Type B pancreatic cell (in vitro differentiated cells): ENCODE measurements at regions not wholly inside any gene's neighbourhood (a gene's known extent, or its start where the extent isn't known, plus 50 kb on each side); places are given as distances from the start of the nearest gene placed in this dataset.
A peak's percentile ranks its signal among the peaks of the same experiment; 100 is the strongest.

Experiments used
- DNase-seq: peaks from one replicate; pipeline ENCODE4 v3.0.0; 2021; ENCODE audit warnings: mixed read lengths; ENCODE audit not compliant: unreplicated experiment; ENCODE audit errors: extremely low spot score
- H3K27ac Mint-ChIP-seq: 2 replicates; pipeline ENCODE4 v1.8.0; 2021; ENCODE audit warnings: mild to moderate bottlenecking, mixed read lengths
- H3K27me3 Mint-ChIP-seq: 2 replicates; pipeline ENCODE4 v1.8.0; 2021; ENCODE audit warnings: mixed read lengths
- H3K36me3 Mint-ChIP-seq: 2 replicates; pipeline ENCODE4 v1.8.0; 2021; ENCODE audit warnings: mixed read lengths
- H3K4me1 Mint-ChIP-seq: one replicate; pipeline ENCODE4 v1.8.0; 2021; ENCODE audit warnings: mixed read lengths; ENCODE audit not compliant: unreplicated experiment
- H3K4me3 Mint-ChIP-seq: 2 replicates; pipeline ENCODE4 v1.8.0; 2021; ENCODE audit warnings: mild to moderate bottlenecking, mixed read lengths
- H3K9me3 Mint-ChIP-seq: 2 replicates; pipeline ENCODE4 v1.8.0; 2021; ENCODE audit warnings: mixed read lengths
- CTCF ChIP-seq: fragments of 200-600 bp; sonication (generic); conservative IDR thresholded peaks from 2 replicates; pipeline ENCODE4 v1.5.0; 2021; ENCODE audit warnings: antibody characterized with exemption, mild to moderate bottlenecking

- H3K27ac Mint-ChIP-seq, result no peak overlapping the region
- no peak overlapping the region for H3K4me3 Mint-ChIP-seq
- no peaks in the 10 kb centered on the region for H3K9me3 Mint-ChIP-seq
- no peak for DNase-seq
- no peak for TF ChIP-seq CTCF
- H3K4me1 Mint-ChIP-seq, result peaks cover 9% of the 10 kb centered on the region
- no peaks in the 10 kb centered on the region for H3K36me3 Mint-ChIP-seq
- H3K27me3 Mint-ChIP-seq, result no peaks in the 10 kb centered on the region
Measured at GRCh38 chr3:73773233-73773632, 148.5 kb upstream of the PDZRN3 start.

GRCh38 chr3:73772076-73772886, 147.5 kb upstream of the PDZRN3 start:
- H3K27ac Mint-ChIP-seq, result no peak overlapping the region

GRCh38 chr3:73768524-73769308, 144.0 kb upstream of the PDZRN3 start:
- Mint-ChIP-seq H3K27ac (no peak overlapping the region), H3K36me3 (no peaks in the 10 kb centered on the region), H3K4me1 (peaks cover 27% of the 10 kb centered on the region), H3K4me3 (no peak overlapping the region), H3K9me3 (no peaks in the 10 kb centered on the region), H3K27me3 (no peaks in the 10 kb centered on the region)
- no peak for DNase-seq
- no peak for TF ChIP-seq CTCF

More at GRCh38 chr3:73772076-73772886, 147.5 kb upstream of the PDZRN3 start:
- no peaks in the 10 kb centered on the region for H3K9me3 Mint-ChIP-seq
- no peaks in the 10 kb centered on the region for H3K27me3 Mint-ChIP-seq
- no peak for DNase-seq
- no peaks in the 10 kb centered on the region for H3K36me3 Mint-ChIP-seq
- no peak for TF ChIP-seq CTCF
- H3K4me1 Mint-ChIP-seq, result peaks cover 13% of the 10 kb centered on the region
- H3K4me3 Mint-ChIP-seq, result no peak overlapping the region

- DNase-seq, result no peak
- Mint-ChIP-seq H3K4me3 (peak overlapping the region; percentile 2), H3K27ac (peak overlapping the region; percentile 23), H3K9me3 (no peaks in the 10 kb centered on the region), H3K27me3 (no peaks in the 10 kb centered on the region), H3K4me1 (peaks cover 22% of the 10 kb centered on the region), H3K36me3 (no peaks in the 10 kb centered on the region)
- TF ChIP-seq CTCF, result no peak
Measured at GRCh38 chr3:73766599-73767381, 142.0 kb upstream of the PDZRN3 start.

- Mint-ChIP-seq H3K36me3 (no peaks in the 10 kb centered on the region), H3K27ac (peak overlapping the region; percentile 23), H3K9me3 (no peaks in the 10 kb centered on the region), H3K27me3 (no peaks in the 10 kb centered on the region), H3K4me3 (no peak overlapping the region), H3K4me1 (peaks cover 22% of the 10 kb centered on the region)
- no peak for TF ChIP-seq CTCF
- no peak for DNase-seq
Measured at GRCh38 chr3:73765878-73766545, 141.3 kb upstream of the PDZRN3 start.
